ENCODE measurements at regions not wholly inside any gene's neighbourhood (a gene's known extent, or its start where the extent isn't known, plus 50 kb on each side); places are given as distances from the start of the nearest gene placed in this dataset. TPM values are rescaled to one million over a fixed set of nuclear protein-coding genes. Genes with fewer than 3 reads are reported as not detected.

- TF ChIP-seq MAX (IDR thresholded peaks at IDR 0.05): no peak
- no peak for TF ChIP-seq FOXA1 (IDR thresholded peaks at IDR 0.05)
- no peak for TF ChIP-seq NR2F2 (IDR thresholded peaks at IDR 0.05)
- no peak for TF ChIP-seq REST (IDR thresholded peaks at IDR 0.05)
- TF ChIP-seq GABPA (IDR thresholded peaks at IDR 0.05 in 1 of 2, conservative IDR thresholded peaks at IDR 0.05 in 1 of 2): no peak
- TF ChIP-seq FOXA2 (IDR thresholded peaks at IDR 0.05): no peak
- TF ChIP-seq EGR1 (IDR thresholded peaks at IDR 0.05; ENCODE audit: low read depth in 2 of 2): no peak
- Histone ChIP-seq H3K9me3 (ENCODE audit: control insufficient read depth in 4 of 4, low read length in 3 of 4) (no peaks in the 10 kb centered on the region), H3K36me3 (ENCODE audit: control insufficient read depth in 4 of 4, insufficient read depth in 3 of 4, low read depth in 1 of 4, low read length in 3 of 4) (no peaks in the 10 kb centered on the region), H3K4me1 (ENCODE audit: control insufficient read depth in 4 of 4, insufficient read depth in 4 of 4, low read length in 3 of 4) (no peaks in the 10 kb centered on the region), H3K4me3 (ENCODE audit: low read depth in 1 of 3, low read length in 3 of 3) (no peak overlapping the region), H3K9ac (ENCODE audit: low read depth in 1 of 2, low read length in 2 of 2) (no peak overlapping the region), H3K27me3 (ENCODE audit: control insufficient read depth in 4 of 4, insufficient read depth in 4 of 4, low read length in 3 of 4) (no peaks in the 10 kb centered on the region), H3K27ac (ENCODE audit: low read depth in 1 of 2, low read length in 2 of 2) (no peak overlapping the region)
- DNase-seq (ENCODE audit: low spot score): no peak
These were observed 51.0 kb upstream of the LMCD1 start for GRCh38 chr3:8450618-8451017.

- 85% methylated on average over 4 of the region's 4 CpGs for WGBS
These were observed 49.9 kb upstream of the LMCD1 start for GRCh38 chr3:8451696-8452095.

More at GRCh38 chr3:8451696-8452095, 49.9 kb upstream of the LMCD1 start:
- Histone ChIP-seq H3K36me3 (ENCODE audit: control insufficient read depth in 4 of 4, insufficient read depth in 3 of 4, low read depth in 1 of 4, low read length in 3 of 4) (no peaks in the 10 kb centered on the region), H3K27me3 (ENCODE audit: control insufficient read depth in 4 of 4, insufficient read depth in 4 of 4, low read length in 3 of 4) (no peaks in the 10 kb centered on the region), H3K9ac (ENCODE audit: low read depth in 1 of 2, low read length in 2 of 2) (no peak overlapping the region), H3K27ac (ENCODE audit: low read depth in 1 of 2, low read length in 2 of 2) (no peak overlapping the region), H3K4me3 (ENCODE audit: low read depth in 1 of 3, low read length in 3 of 3) (no peak overlapping the region), H3K9me3 (ENCODE audit: control insufficient read depth in 4 of 4, low read length in 3 of 4) (no peaks in the 10 kb centered on the region), H3K4me1 (ENCODE audit: control insufficient read depth in 4 of 4, insufficient read depth in 4 of 4, low read length in 3 of 4) (no peaks in the 10 kb centered on the region)
- DNase-seq (ENCODE audit: low spot score): no peak
- TF ChIP-seq REST (IDR thresholded peaks at IDR 0.05): no peak
- TF ChIP-seq FOXA1 (IDR thresholded peaks at IDR 0.05): no peak

Small RNA genes in the stretch of these regions (small RNA-seq; reads per million reads assigned to genes)
- gene RNU4ATAC17P: not detected
